ENCODE measurements at regions not wholly inside any gene's neighbourhood (a gene's known extent, or its start where the extent isn't known, plus 50 kb on each side); places are given as distances from the start of the nearest gene placed in this dataset.

GRCh38 chr22:49023879-49024774, 803.5 kb downstream of the BRD1 start:
- TF ChIP-seq POLR2AphosphoS5 (IDR thresholded peaks at IDR 0.05; ENCODE audit: low read depth) = no peak
- no peak for TF ChIP-seq CTCF (conservative IDR thresholded peaks at IDR 0.05; ENCODE audit: low read depth in 2 of 2)
- no peak for TF ChIP-seq ZNF462 (CRISPR knock-in tag; IDR thresholded peaks at IDR 0.05)
- TF ChIP-seq REST (IDR thresholded peaks at IDR 0.05; ENCODE audit: unreplicated experiment) = no peak

Measured in GM23338 (cell line).